ENCODE measurements at regions not wholly inside any gene's neighbourhood (a gene's known extent, or its start where the extent isn't known, plus 50 kb on each side); places are given as distances from the start of the nearest gene placed in this dataset.

GRCh38 chr9:135253305-135254004, 166.0 kb downstream of the OLFM1 start:
- TF ChIP-seq CTCF (IDR thresholded peaks at IDR 0.05), result no peak
- no peak for TF ChIP-seq POLR2A (IDR thresholded peaks at IDR 0.05)
- TF ChIP-seq EP300 (IDR thresholded peaks at IDR 0.05), result no peak
